IPS-20b (cell line): ENCODE measurements at regions not wholly inside any gene's neighbourhood (a gene's known extent, or its start where the extent isn't known, plus 50 kb on each side); places are given as distances from the start of the nearest gene placed in this dataset.

Source experiments
- H3K27ac ChIP-seq: one replicate; pipeline ENCODE4 v1.5.1; 2013; ENCODE audit warnings: low read length
- H3K27me3 ChIP-seq: 2 replicates; pipeline ENCODE4 v1.6.1; 2013; ENCODE audit warnings: mild to moderate bottlenecking, low read length, inconsistent platforms; ENCODE audit not compliant: insufficient read depth
- H3K36me3 ChIP-seq: 2 replicates; pipeline ENCODE4 v1.6.1; 2013; ENCODE audit warnings: low read depth, mild to moderate bottlenecking, inconsistent platforms, low read length, moderate library complexity; ENCODE audit not compliant: insufficient read depth
- H3K4me1 ChIP-seq: 2 replicates; pipeline ENCODE4 v1.6.1; 2013; ENCODE audit warnings: mild to moderate bottlenecking, control low read depth, inconsistent platforms, low read length, moderate library complexity; ENCODE audit not compliant: insufficient read depth
- H3K4me3 ChIP-seq: 2 replicates; pipeline ENCODE4 v1.5.1; 2013; ENCODE audit warnings: mild to moderate bottlenecking, low read length, inconsistent platforms
- H3K9ac ChIP-seq: 2 replicates; pipeline ENCODE4 v1.6.1; 2013; ENCODE audit warnings: low read depth, mild to moderate bottlenecking, inconsistent platforms, low read length, moderate library complexity
- H3K9me3 ChIP-seq: 2 replicates; pipeline ENCODE4 v1.6.1; 2013; ENCODE audit warnings: mild to moderate bottlenecking, low read depth, low read length, inconsistent platforms; ENCODE audit not compliant: insufficient read depth

GRCh38 chr4:37002625-37003024, 241.9 kb upstream of the NWD2 start:
- H3K9ac ChIP-seq = no peak overlapping the region
- H3K36me3 ChIP-seq = no peaks in the 10 kb centered on the region
- peaks cover 8% of the 10 kb centered on the region; the same call in 1 of the 2 replicates for H3K4me1 ChIP-seq
- no peaks in the 10 kb centered on the region for H3K27me3 ChIP-seq
- no peak overlapping the region for H3K27ac ChIP-seq
- no peak overlapping the region for H3K4me3 ChIP-seq
- H3K9me3 ChIP-seq = no peaks in the 10 kb centered on the region

- no peaks in the 10 kb centered on the region for H3K9me3 ChIP-seq
These were observed 236.3 kb upstream of the NWD2 start for GRCh38 chr4:37008199-37008598.

GRCh38 chr4:37014584-37014983, 230.0 kb upstream of the NWD2 start:
- no peaks in the 10 kb centered on the region for H3K36me3 ChIP-seq
- no peaks in the 10 kb centered on the region for H3K27me3 ChIP-seq
- H3K4me3 ChIP-seq = no peak overlapping the region
- H3K9ac ChIP-seq = no peak overlapping the region
- H3K27ac ChIP-seq = no peak overlapping the region
- no peaks in the 10 kb centered on the region for H3K4me1 ChIP-seq
- no peaks in the 10 kb centered on the region for H3K9me3 ChIP-seq

More at GRCh38 chr4:37008199-37008598, 236.3 kb upstream of the NWD2 start:
- no peak overlapping the region for H3K9ac ChIP-seq
- no peak overlapping the region for H3K4me3 ChIP-seq
- H3K27me3 ChIP-seq = no peaks in the 10 kb centered on the region
- no peak overlapping the region for H3K27ac ChIP-seq
- no peaks in the 10 kb centered on the region for H3K36me3 ChIP-seq
- H3K4me1 ChIP-seq = no peaks in the 10 kb centered on the region

GRCh38 chr4:37015391-37015790, 229.2 kb upstream of the NWD2 start:
- Histone ChIP-seq H3K4me3 (no peak overlapping the region), H3K9me3 (no peaks in the 10 kb centered on the region), H3K4me1 (no peaks in the 10 kb centered on the region), H3K27me3 (no peaks in the 10 kb centered on the region), H3K9ac (no peak overlapping the region), H3K36me3 (no peaks in the 10 kb centered on the region), H3K27ac (no peak overlapping the region)

- H3K9me3 ChIP-seq = no peaks in the 10 kb centered on the region
- no peaks in the 10 kb centered on the region for H3K36me3 ChIP-seq
- H3K27ac ChIP-seq = no peak overlapping the region
- H3K9ac ChIP-seq = no peak overlapping the region
- H3K27me3 ChIP-seq = no peaks in the 10 kb centered on the region
- H3K4me1 ChIP-seq = no peaks in the 10 kb centered on the region
- H3K4me3 ChIP-seq = no peak overlapping the region
These were observed 221.0 kb upstream of the NWD2 start for GRCh38 chr4:37023504-37023903.

GRCh38 chr4:37023996-37024395, 220.5 kb upstream of the NWD2 start:
- no peaks in the 10 kb centered on the region for H3K36me3 ChIP-seq
- no peak overlapping the region for H3K27ac ChIP-seq
- H3K27me3 ChIP-seq = no peaks in the 10 kb centered on the region
- no peaks in the 10 kb centered on the region for H3K9me3 ChIP-seq
- no peaks in the 10 kb centered on the region for H3K4me1 ChIP-seq
- no peak overlapping the region for H3K9ac ChIP-seq
- no peak overlapping the region for H3K4me3 ChIP-seq

- Histone ChIP-seq H3K9me3 (no peaks in the 10 kb centered on the region), H3K4me3 (no peak overlapping the region), H3K9ac (no peak overlapping the region), H3K4me1 (no peaks in the 10 kb centered on the region), H3K36me3 (no peaks in the 10 kb centered on the region), H3K27me3 (no peaks in the 10 kb centered on the region), H3K27ac (no peak overlapping the region)
These were observed 203.7 kb upstream of the NWD2 start for GRCh38 chr4:37040816-37041215.

GRCh38 chr4:37043342-37043741, 201.2 kb upstream of the NWD2 start:
- Histone ChIP-seq H3K27me3 (no peaks in the 10 kb centered on the region), H3K9me3 (no peaks in the 10 kb centered on the region)

GRCh38 chr4:37051111-37051510, 193.4 kb upstream of the NWD2 start:
- no peaks in the 10 kb centered on the region for H3K9me3 ChIP-seq
- H3K9ac ChIP-seq = no peak overlapping the region
- no peak overlapping the region for H3K27ac ChIP-seq
- H3K4me1 ChIP-seq = no peaks in the 10 kb centered on the region; the same call in 1 of the 2 replicates
- no peak overlapping the region for H3K4me3 ChIP-seq
- H3K27me3 ChIP-seq = no peaks in the 10 kb centered on the region
- no peaks in the 10 kb centered on the region for H3K36me3 ChIP-seq

More at GRCh38 chr4:37043342-37043741, 201.2 kb upstream of the NWD2 start:
- no peaks in the 10 kb centered on the region for H3K4me1 ChIP-seq
- H3K27ac ChIP-seq = no peak overlapping the region
- H3K4me3 ChIP-seq = no peak overlapping the region
- H3K36me3 ChIP-seq = no peaks in the 10 kb centered on the region
- H3K9ac ChIP-seq = no peak overlapping the region

- no peak overlapping the region for H3K4me3 ChIP-seq
- H3K4me1 ChIP-seq = peaks cover 3% of the 10 kb centered on the region; the same call in 1 of the 2 replicates
- no peaks in the 10 kb centered on the region for H3K9me3 ChIP-seq
- no peak overlapping the region for H3K9ac ChIP-seq
- no peaks in the 10 kb centered on the region for H3K36me3 ChIP-seq
- no peaks in the 10 kb centered on the region for H3K27me3 ChIP-seq
- no peak overlapping the region for H3K27ac ChIP-seq
These were observed 192.7 kb upstream of the NWD2 start for GRCh38 chr4:37051866-37052265.

- H3K36me3 ChIP-seq = no peaks in the 10 kb centered on the region
- no peak overlapping the region for H3K27ac ChIP-seq
- H3K4me3 ChIP-seq = no peak overlapping the region
- no peaks in the 10 kb centered on the region for H3K27me3 ChIP-seq
- no peaks in the 10 kb centered on the region for H3K9me3 ChIP-seq
- no peak overlapping the region for H3K9ac ChIP-seq
- peaks cover 18% of the 10 kb centered on the region; the same call in 1 of the 2 replicates for H3K4me1 ChIP-seq
These were observed 189.9 kb upstream of the NWD2 start for GRCh38 chr4:37054531-37055077.

GRCh38 chr4:37058826-37059225, 185.7 kb upstream of the NWD2 start:
- H3K9ac ChIP-seq = no peak overlapping the region
- no peaks in the 10 kb centered on the region for H3K36me3 ChIP-seq
- peaks cover 18% of the 10 kb centered on the region; the same call in 1 of the 2 replicates for H3K4me1 ChIP-seq

More at GRCh38 chr4:37058826-37059225, 185.7 kb upstream of the NWD2 start:
- Histone ChIP-seq H3K27me3 (no peaks in the 10 kb centered on the region), H3K27ac (no peak overlapping the region), H3K9me3 (no peaks in the 10 kb centered on the region), H3K4me3 (no peak overlapping the region)
